Parathyroid adenoma (tissue), 2 donors: ENCODE measurements at regions not wholly inside any gene's neighbourhood (a gene's known extent, or its start where the extent isn't known, plus 50 kb on each side); places are given as distances from the start of the nearest gene placed in this dataset.

Source experiments
- H2AFZ ChIP-seq: fragments of 300-600 bp; sonication (generic); one replicate; pipeline ENCODE4 v1.7.0; 2017; ENCODE audit warnings: antibody characterized with exemption, mild to moderate bottlenecking
- H3K27ac ChIP-seq: fragments of 300-600 bp; sonication (generic); one replicate; pipeline ENCODE4 v1.7.0; 2017
- H3K27me3 ChIP-seq: fragments of 300-600 bp; sonication (generic); one replicate; pipeline ENCODE4 v1.7.0; 2017; ENCODE audit warnings: low read length; ENCODE audit not compliant: control insufficient read depth, insufficient read depth
- H3K36me3 ChIP-seq: fragments of 300-600 bp; sonication (generic); one replicate; pipeline ENCODE4 v1.7.0; 2017; ENCODE audit warnings: low read length; ENCODE audit not compliant: control insufficient read depth, insufficient read depth
- H3K4me1 ChIP-seq: fragments of 300-600 bp; sonication (generic); one replicate; pipeline ENCODE4 v1.7.0; 2017; ENCODE audit warnings: control low read depth
- H3K4me2 ChIP-seq: fragments of 300-600 bp; sonication (generic); one replicate; pipeline ENCODE4 v1.7.0; 2017; ENCODE audit warnings: low read length
- H3K4me3 ChIP-seq: fragments of 300-600 bp; sonication (generic); one replicate; pipeline ENCODE4 v1.7.0; 2017; ENCODE audit warnings: low read depth, low read length
- H3K79me2 ChIP-seq: fragments of 300-600 bp; sonication (generic); one replicate; pipeline ENCODE4 v1.7.0; 2017; ENCODE audit warnings: control low read depth
- H3K9ac ChIP-seq: fragments of 300-600 bp; sonication (generic); one replicate; pipeline ENCODE4 v1.7.0; 2017; ENCODE audit warnings: mild to moderate bottlenecking
- H3K9me3 ChIP-seq: fragments of 300-600 bp; sonication (generic); one replicate; pipeline ENCODE4 v1.7.0; 2017; ENCODE audit warnings: low read length; ENCODE audit not compliant: control insufficient read depth
- TF ChIP-seq, protein P1 (sequence below): fragments of 300-600 bp; sonication (generic); IDR thresholded peaks from one replicate; pipeline ENCODE4 v1.7.0; 2017; ENCODE audit warnings: antibody characterized with exemption, mild to moderate bottlenecking
- donor health status: primary hyperparathyroidism.

DNA sequence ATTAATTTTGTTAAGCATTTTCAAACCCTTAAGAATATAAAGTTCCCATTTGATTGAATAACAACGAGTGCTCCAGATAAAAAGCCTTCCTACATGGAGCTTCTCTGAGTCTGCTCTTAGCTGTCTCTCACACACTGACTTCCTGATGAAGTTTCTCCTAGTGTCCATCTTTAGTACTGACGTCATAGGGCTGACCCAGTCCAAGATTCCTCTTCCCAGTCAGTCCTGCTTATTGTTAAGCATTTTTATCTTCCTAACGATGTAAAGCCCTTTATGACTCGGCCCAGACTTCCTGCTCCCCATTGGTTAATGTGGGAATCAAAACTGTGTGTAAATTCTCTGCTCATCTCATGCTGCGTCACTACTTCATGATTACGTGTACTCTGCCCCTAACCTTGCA is 398.8 kb downstream of the TFEC start:
- Histone ChIP-seq H3K4me1 (no peaks in the 10 kb centered on the region), H3K36me3 (no peaks in the 10 kb centered on the region), H2AFZ (no peak overlapping the region), H3K9ac (no peak overlapping the region), H3K4me2 (no peak overlapping the region), H3K27me3 (no peaks in the 10 kb centered on the region), H3K79me2 (no peaks in the 10 kb centered on the region), H3K9me3 (no peaks in the 10 kb centered on the region), H3K4me3 (no peak overlapping the region), H3K27ac (no peak overlapping the region)
- TF ChIP-seq, protein P1, sequence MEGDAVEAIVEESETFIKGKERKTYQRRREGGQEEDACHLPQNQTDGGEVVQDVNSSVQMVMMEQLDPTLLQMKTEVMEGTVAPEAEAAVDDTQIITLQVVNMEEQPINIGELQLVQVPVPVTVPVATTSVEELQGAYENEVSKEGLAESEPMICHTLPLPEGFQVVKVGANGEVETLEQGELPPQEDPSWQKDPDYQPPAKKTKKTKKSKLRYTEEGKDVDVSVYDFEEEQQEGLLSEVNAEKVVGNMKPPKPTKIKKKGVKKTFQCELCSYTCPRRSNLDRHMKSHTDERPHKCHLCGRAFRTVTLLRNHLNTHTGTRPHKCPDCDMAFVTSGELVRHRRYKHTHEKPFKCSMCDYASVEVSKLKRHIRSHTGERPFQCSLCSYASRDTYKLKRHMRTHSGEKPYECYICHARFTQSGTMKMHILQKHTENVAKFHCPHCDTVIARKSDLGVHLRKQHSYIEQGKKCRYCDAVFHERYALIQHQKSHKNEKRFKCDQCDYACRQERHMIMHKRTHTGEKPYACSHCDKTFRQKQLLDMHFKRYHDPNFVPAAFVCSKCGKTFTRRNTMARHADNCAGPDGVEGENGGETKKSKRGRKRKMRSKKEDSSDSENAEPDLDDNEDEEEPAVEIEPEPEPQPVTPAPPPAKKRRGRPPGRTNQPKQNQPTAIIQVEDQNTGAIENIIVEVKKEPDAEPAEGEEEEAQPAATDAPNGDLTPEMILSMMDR: no peak

DNA sequence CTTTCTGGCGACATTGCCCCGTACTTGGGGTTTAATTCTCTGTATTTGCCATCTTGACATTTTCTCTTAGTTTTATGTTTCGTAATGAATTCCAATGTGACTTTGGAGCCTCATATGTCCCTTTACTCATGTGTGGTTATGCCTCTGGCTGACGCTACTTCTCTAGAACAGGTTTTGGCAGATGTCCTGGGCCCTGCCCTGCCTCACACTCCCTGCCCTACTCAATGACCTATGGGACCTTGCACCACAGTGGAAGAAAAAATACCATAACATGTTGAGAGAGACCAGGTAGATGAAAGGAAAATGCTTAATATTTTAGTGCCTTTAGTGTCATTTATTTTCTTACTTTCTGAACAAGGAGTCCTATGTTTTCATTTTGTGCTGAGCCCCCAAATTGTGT is 400.5 kb downstream of the TFEC start:
- H3K79me2 ChIP-seq: no peaks in the 10 kb centered on the region
- H3K4me1 ChIP-seq: no peaks in the 10 kb centered on the region
- no peak overlapping the region for H3K4me2 ChIP-seq
- TF ChIP-seq, protein P1: no peak
- H2AFZ ChIP-seq: no peak overlapping the region
- no peaks in the 10 kb centered on the region for H3K27me3 ChIP-seq
- H3K4me3 ChIP-seq: no peak overlapping the region
- no peak overlapping the region for H3K27ac ChIP-seq
- H3K9me3 ChIP-seq: no peaks in the 10 kb centered on the region
- no peak overlapping the region for H3K9ac ChIP-seq
- no peaks in the 10 kb centered on the region for H3K36me3 ChIP-seq

DNA sequence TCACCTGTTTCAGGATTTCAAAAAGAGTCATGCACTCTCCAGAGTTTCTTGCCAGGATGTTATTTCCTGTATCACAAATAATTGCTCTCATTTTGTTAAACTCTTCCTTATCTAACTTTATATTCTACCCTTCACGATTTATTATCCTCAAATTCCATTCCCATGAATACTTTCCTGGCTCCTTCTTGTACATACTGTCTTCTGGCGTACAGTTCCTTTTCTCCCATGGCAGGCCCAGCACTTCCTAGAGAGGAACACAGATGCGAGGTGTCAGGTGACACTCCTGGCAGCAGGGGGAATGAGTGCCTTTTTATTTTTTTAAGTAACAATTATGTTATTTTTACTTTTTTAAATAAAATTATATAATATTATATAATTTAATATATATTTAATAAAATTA is 411.9 kb downstream of the TFEC start:
- TF ChIP-seq, protein P1: no peak
- no peak overlapping the region for H2AFZ ChIP-seq

DNA sequence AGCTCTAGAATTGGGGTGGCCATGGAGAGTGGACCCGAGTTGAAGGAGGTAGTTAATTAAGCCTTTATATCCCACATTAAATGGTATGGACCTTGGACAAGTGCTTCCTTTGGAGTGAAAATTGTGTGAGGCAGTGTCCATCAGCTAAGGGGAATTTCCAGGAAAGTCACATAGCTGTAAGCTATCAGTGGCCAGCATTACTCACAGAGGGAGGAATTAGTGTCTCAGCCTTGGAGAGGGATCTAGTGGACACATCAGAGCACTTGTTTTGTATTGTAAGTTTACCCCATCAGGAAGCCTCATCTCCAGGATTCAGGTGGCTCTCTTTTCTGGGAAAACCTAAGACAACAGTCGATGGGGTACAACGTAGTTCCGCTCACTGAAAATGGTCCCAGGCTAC is 416.7 kb downstream of the TFEC start:
- TF ChIP-seq, protein P1: no peak

More for the DNA sequence above, 411.9 kb downstream of the TFEC start:
- Histone ChIP-seq H3K79me2 (no peaks in the 10 kb centered on the region), H3K27me3 (no peaks in the 10 kb centered on the region), H3K4me1 (no peaks in the 10 kb centered on the region), H3K4me3 (no peak overlapping the region), H3K4me2 (no peak overlapping the region), H3K36me3 (no peaks in the 10 kb centered on the region), H3K9me3 (no peaks in the 10 kb centered on the region), H3K27ac (no peak overlapping the region), H3K9ac (no peak overlapping the region)

DNA sequence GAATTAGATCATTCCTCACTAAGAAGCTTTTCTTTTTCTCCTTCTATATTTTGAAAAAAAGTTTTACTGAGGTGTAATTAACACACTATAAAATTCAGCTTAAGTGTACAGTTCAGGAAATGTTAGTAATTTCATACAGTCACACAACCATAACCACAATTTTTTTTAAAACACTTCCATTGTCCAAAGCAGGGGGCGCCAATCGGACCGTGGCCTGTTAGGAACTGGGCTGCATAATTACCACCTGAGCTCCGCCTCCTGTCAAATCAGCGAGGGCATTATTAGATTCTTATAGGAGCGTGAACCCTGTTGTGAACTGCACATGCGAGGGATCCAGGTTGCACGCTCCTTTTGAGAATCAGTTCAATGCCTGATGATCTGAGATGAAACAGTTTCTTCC is 427.1 kb downstream of the TFEC start:
- Histone ChIP-seq H3K9me3 (no peaks in the 10 kb centered on the region), H3K4me1 (no peaks in the 10 kb centered on the region), H3K27me3 (no peaks in the 10 kb centered on the region), H3K79me2 (no peaks in the 10 kb centered on the region), H3K9ac (no peak overlapping the region), H3K27ac (no peak overlapping the region), H2AFZ (no peak overlapping the region), H3K4me3 (no peak overlapping the region), H3K4me2 (no peak overlapping the region), H3K36me3 (no peaks in the 10 kb centered on the region)
- TF ChIP-seq, protein P1: no peak

More for the DNA sequence above, 416.7 kb downstream of the TFEC start:
- Histone ChIP-seq H3K27me3 (no peaks in the 10 kb centered on the region), H3K4me1 (no peaks in the 10 kb centered on the region), H3K9ac (no peak overlapping the region), H3K27ac (no peak overlapping the region), H3K36me3 (no peaks in the 10 kb centered on the region), H3K4me2 (no peak overlapping the region), H3K9me3 (no peaks in the 10 kb centered on the region), H3K4me3 (no peak overlapping the region), H3K79me2 (no peaks in the 10 kb centered on the region), H2AFZ (no peak overlapping the region)
